ENCODE measurements at regions not wholly inside any gene's neighbourhood (a gene's known extent, or its start where the extent isn't known, plus 50 kb on each side); places are given as distances from the start of the nearest gene placed in this dataset.

DNA sequence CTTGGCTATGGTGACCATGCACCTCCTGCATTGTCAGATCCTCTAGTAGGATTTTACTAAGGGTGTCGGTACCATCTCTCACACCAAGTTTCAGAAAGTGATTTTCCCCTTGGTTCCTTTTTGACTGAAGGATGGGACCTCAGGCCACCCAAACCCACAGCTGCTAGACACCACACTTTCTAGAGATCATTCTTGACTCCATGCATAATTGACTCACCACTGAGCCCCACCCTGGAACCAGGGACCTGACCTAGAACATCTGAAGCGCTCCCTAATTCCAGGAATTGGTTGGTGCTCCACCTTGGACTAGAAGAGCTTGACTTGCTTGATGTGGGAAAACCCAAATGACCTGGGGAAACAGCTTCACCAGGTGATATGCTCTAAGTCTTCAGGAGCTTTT, 206.8 kb upstream of the EGLN3 start:
- Histone ChIP-seq H3K4me1 (ENCODE audit: insufficient read depth, low read length) (no peaks in the 10 kb centered on the region), H2AFZ (ENCODE audit: low read length) (no peak overlapping the region), H3K9me3 (ENCODE audit: low read length) (no peaks in the 10 kb centered on the region), H3K4me3 (replicated peaks in 1 of 3; ENCODE audit: insufficient read depth in 1 of 3, low read depth in 2 of 3, low read length in 3 of 3) (no peak overlapping the region), H3K79me2 (ENCODE audit: insufficient read depth, low read length) (no peaks in the 10 kb centered on the region), H3K4me2 (ENCODE audit: low read depth, low read length) (no peak overlapping the region), H3K36me3 (replicated peaks in 1 of 2; ENCODE audit: control insufficient read depth in 1 of 2, insufficient read depth in 2 of 2, low read length in 2 of 2) (no peaks in the 10 kb centered on the region), H3K27ac (ENCODE audit: extremely low read length, insufficient read depth, low read length) (no peak overlapping the region), H3K27me3 (ENCODE audit: control insufficient read depth in 1 of 2, insufficient read depth in 2 of 2, low read length in 2 of 2) (no peaks in the 10 kb centered on the region), H3K9ac (ENCODE audit: insufficient read depth, low read depth, low read length) (no peak overlapping the region), H4K20me1 (ENCODE audit: insufficient read depth, low read length) (no peaks in the 10 kb centered on the region)
- ChIA-PET CTCF (ENCODE audit: low intra/inter-chr PET ratio, low total read pairs) (no interaction called here), POLR2A (no interaction called here)
- TF ChIP-seq GATAD1 (CRISPR knock-in tag; IDR thresholded peaks at IDR 0.05) (no peak), PHF21A (CRISPR knock-in tag; IDR thresholded peaks at IDR 0.05) (no peak), SATB2 (CRISPR knock-in tag; IDR thresholded peaks at IDR 0.05) (no peak), SETDB1 (CRISPR knock-in tag; IDR thresholded peaks at IDR 0.05; ENCODE audit: borderline replicate concordance) (no peak)
- no TSS peak for BruUV-seq (replicated peaks)
- DNase-seq (ENCODE audit: low spot score) (no peak), FAIRE-seq (no peak), ATAC-seq (no peak)
- intact Hi-C loops (cut with micrococcal nuclease; ENCODE audit: unreplicated experiment): no loop called here
- WGBS (ENCODE audit: low lambda C conversion rate): 22% methylated on average over 2 of the region's 2 CpGs
- in situ Hi-C loops (cut with HindIII; ENCODE audit: extremely low pct_ligation_motif_present, low pct_unique_long_range_greater_than_20kb): no loop called here

- POLR2A ChIA-PET: no interaction called here
- no peaks in the 10 kb centered on the region for H3K9me3 ChIP-seq (ENCODE audit: low read length)
Measured at GRCh38 chr14:34147461-34147860, 196.6 kb upstream of the EGLN3 start.

More at GRCh38 chr14:34147461-34147860, 196.6 kb upstream of the EGLN3 start:
- Histone ChIP-seq H3K9ac (ENCODE audit: insufficient read depth, low read depth, low read length) (no peak overlapping the region), H3K79me2 (ENCODE audit: insufficient read depth, low read length) (no peaks in the 10 kb centered on the region), H3K27me3 (ENCODE audit: control insufficient read depth in 1 of 2, insufficient read depth in 2 of 2, low read length in 2 of 2) (peaks cover 0 to 4% of the 10 kb centered on the region in 2 experiments; a peak in 2 of 5 replicates), H3K4me3 (replicated peaks in 1 of 3; ENCODE audit: insufficient read depth in 1 of 3, low read depth in 2 of 3, low read length in 3 of 3) (no peak overlapping the region), H2AFZ (ENCODE audit: low read length) (no peak overlapping the region), H3K27ac (ENCODE audit: extremely low read length, insufficient read depth, low read length) (no peak overlapping the region), H4K20me1 (ENCODE audit: insufficient read depth, low read length) (no peaks in the 10 kb centered on the region), H3K4me1 (ENCODE audit: insufficient read depth, low read length) (no peaks in the 10 kb centered on the region), H3K4me2 (ENCODE audit: low read depth, low read length) (no peak overlapping the region), H3K36me3 (replicated peaks in 1 of 2; ENCODE audit: control insufficient read depth in 1 of 2, insufficient read depth in 2 of 2, low read length in 2 of 2) (no peaks in the 10 kb centered on the region)
- BruUV-seq (replicated peaks): no TSS peak
- FAIRE-seq (no peak), ATAC-seq (peak; percentile 35; the same call in 2 of the 3 replicates), DNase-seq (ENCODE audit: low spot score) (no peak)
- WGBS (ENCODE audit: low lambda C conversion rate): 3% methylated on average over 3 of the region's 3 CpGs
- in situ Hi-C loops (cut with HindIII; ENCODE audit: extremely low pct_ligation_motif_present, low pct_unique_long_range_greater_than_20kb): no loop called here
- no peak for TF ChIP-seq KDM5B (CRISPR knock-in tag; IDR thresholded peaks at IDR 0.05; ENCODE audit: borderline replicate concordance)
- TF ChIP-seq ZFP90 (CRISPR knock-in tag; IDR thresholded peaks at IDR 0.05; ENCODE audit: borderline replicate concordance): no peak
- TF ChIP-seq TRIM24 (CRISPR knock-in tag; IDR thresholded peaks at IDR 0.05): 0 out of 2 replicates have a peak, but pooled peaks have one; percentile 30
- no peak for TF ChIP-seq SMAD1 (CRISPR knock-in tag; IDR thresholded peaks at IDR 0.05; ENCODE audit: borderline replicate concordance, low read depth)
- intact Hi-C loops (cut with micrococcal nuclease; ENCODE audit: unreplicated experiment): no loop called here
- CTCF ChIA-PET (ENCODE audit: low intra/inter-chr PET ratio, low total read pairs): no interaction called here

Data from HepG2 (cell line).